ENCODE measurements at regions not wholly inside any gene's neighbourhood (a gene's known extent, or its start where the extent isn't known, plus 50 kb on each side); places are given as distances from the start of the nearest gene placed in this dataset.
A peak's percentile ranks its signal among the peaks of the same experiment; 100 is the strongest.

- no peak for DNase-seq
Observed at GRCh38 chr6:113396730-113397129, 460.4 kb upstream of the MARCKS start.

- no peak for DNase-seq
Observed at GRCh38 chr6:113397236-113397635, 459.9 kb upstream of the MARCKS start.

GRCh38 chr6:113401231-113401630 lies 455.9 kb upstream of the MARCKS start:
- DNase-seq: no peak

- no peak for DNase-seq
Observed at GRCh38 chr6:113402544-113402943, 454.6 kb upstream of the MARCKS start.

GRCh38 chr6:113403966-113404595 lies 453.1 kb upstream of the MARCKS start:
- DNase-seq: no peak

GRCh38 chr6:113405326-113406047 lies 451.7 kb upstream of the MARCKS start:
- no peak for DNase-seq

GRCh38 chr6:113406048-113406695 lies 451.0 kb upstream of the MARCKS start:
- no peak for DNase-seq

GRCh38 chr6:113411011-113411410 lies 446.1 kb upstream of the MARCKS start:
- DNase-seq: no peak

- no peak for DNase-seq
Observed at GRCh38 chr6:113412589-113413357, 444.4 kb upstream of the MARCKS start.

GRCh38 chr6:113414511-113414910 lies 442.6 kb upstream of the MARCKS start:
- peak; percentile 28 for DNase-seq

GRCh38 chr6:113416170-113416569 lies 441.0 kb upstream of the MARCKS start:
- DNase-seq: no peak

- DNase-seq: no peak
Observed at GRCh38 chr6:113420290-113420689, 436.9 kb upstream of the MARCKS start.

- DNase-seq: no peak
Observed at GRCh38 chr6:113421997-113422396, 435.1 kb upstream of the MARCKS start.

- DNase-seq: no peak
Observed at GRCh38 chr6:113423956-113424355, 433.2 kb upstream of the MARCKS start.

GRCh38 chr6:113425977-113426660 lies 431.0 kb upstream of the MARCKS start:
- DNase-seq: no peak

GRCh38 chr6:113427617-113428016 lies 429.5 kb upstream of the MARCKS start:
- DNase-seq: no peak

- no peak for DNase-seq
Observed at GRCh38 chr6:113428702-113429101, 428.4 kb upstream of the MARCKS start.

GRCh38 chr6:113432521-113433334 lies 424.4 kb upstream of the MARCKS start:
- no peak for DNase-seq

- no peak for DNase-seq
Observed at GRCh38 chr6:113433335-113433991, 423.7 kb upstream of the MARCKS start.

GRCh38 chr6:113434641-113435040 lies 422.5 kb upstream of the MARCKS start:
- DNase-seq: no peak

GRCh38 chr6:113437566-113437965 lies 419.6 kb upstream of the MARCKS start:
- no peak for DNase-seq
